GM11168 (cell line): ENCODE measurements at regions not wholly inside any gene's neighbourhood (a gene's known extent, or its start where the extent isn't known, plus 50 kb on each side); places are given as distances from the start of the nearest gene placed in this dataset.
"Not testable (repeated sequence)": the region's sequence is repeated elsewhere in the genome, so short reads cannot be mapped to it uniquely, and the experiment has no call there.

ENCODE experiments used
- in situ Hi-C: fragments of 300-500 bp; cut with MboI; formaldehyde crosslinking; loops from one replicate; pipeline ENCODE4 v1.12.0; 2022; ENCODE audit warnings: low sequenced_read_pairs; ENCODE audit not compliant: unreplicated experiment

- in situ Hi-C loops: no loop called here
Observed at GRCh38 chr5:174895360-174895759, 171.0 kb downstream of the MSX2 start.

DNA sequence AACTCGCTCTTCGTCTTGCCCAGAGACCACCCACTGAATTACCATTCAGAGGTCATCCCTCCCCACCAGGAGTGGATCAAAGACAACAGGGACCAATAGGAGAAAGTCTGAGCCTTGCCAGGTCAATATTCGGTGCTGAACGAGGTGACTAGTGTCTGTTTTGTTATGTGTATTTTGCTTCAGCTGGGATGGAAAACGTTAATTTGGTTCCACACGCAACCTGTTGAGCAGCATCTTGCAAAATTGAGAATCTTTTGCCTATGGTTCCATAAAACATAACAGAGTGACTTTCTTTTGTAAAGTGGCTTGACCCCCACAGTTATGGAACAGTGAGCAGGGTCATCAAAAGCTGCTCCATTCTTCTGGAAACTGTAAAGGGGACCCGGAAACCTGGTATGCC lies 168.4 kb downstream of the MSX2 start:
- in situ Hi-C loops: no loop called here

- in situ Hi-C loops: not testable (repeated sequence)
Observed at GRCh38 chr5:174880412-174881200, 156.2 kb downstream of the MSX2 start.

GRCh38 chr5:174877987-174878386 lies 153.6 kb downstream of the MSX2 start:
- in situ Hi-C loops: no loop called here

- in situ Hi-C loops: no loop called here
Observed at GRCh38 chr5:174872271-174872670, 147.9 kb downstream of the MSX2 start.

DNA sequence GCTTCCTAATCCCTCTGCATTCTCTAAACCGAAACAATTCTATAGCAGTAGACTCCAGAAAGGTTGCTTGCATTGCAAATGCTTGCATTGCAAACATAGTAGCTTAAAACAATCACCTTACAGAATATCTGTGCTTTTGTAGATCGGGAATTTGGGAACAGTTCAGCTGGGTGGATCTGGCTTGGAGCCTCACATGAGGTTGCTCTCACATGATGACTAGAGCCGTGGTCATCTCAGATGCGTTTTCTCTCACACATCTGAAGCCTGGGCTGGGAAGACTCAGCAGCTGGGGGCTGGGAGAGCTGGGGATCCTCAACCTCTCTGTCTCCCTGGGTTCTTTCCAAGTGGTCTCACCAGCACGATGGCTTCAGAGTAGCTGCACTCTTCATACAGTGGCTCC lies 127.8 kb downstream of the MSX2 start:
- in situ Hi-C loops: no loop called here

DNA sequence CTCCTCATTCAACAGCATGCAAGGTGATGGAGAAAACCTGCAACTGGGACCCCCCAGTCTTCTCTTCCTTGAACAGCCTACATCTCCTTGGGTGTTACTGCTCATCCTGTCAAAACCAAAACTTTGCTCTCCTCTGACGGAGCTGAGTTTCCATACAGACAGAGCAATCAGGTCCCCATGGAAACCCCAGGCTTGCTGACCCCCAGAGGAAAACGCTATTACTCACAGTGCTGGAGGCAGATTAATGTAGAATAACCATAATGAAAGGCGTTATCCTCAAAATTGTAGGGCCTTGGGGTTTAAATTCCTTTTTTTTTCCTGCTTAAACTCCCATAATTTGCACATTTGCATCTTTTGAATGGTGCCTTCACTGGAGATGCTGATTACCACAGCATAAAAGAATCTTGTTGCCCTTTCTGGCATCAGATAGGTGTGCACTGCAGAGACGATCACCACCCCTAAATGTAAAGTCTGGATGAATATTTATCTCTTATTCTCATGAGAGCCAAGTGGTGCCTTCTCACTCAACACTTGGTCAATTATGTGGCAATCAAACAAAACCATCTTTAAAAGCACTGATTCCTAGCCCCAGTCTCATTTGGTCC lies 126.3 kb downstream of the MSX2 start:
- in situ Hi-C loops: no loop called here

- in situ Hi-C loops: no loop called here
Observed at GRCh38 chr5:174849426-174849825, 125.0 kb downstream of the MSX2 start.

- in situ Hi-C loops: no loop called here
Observed at GRCh38 chr5:174844971-174845370, 120.6 kb downstream of the MSX2 start.

DNA sequence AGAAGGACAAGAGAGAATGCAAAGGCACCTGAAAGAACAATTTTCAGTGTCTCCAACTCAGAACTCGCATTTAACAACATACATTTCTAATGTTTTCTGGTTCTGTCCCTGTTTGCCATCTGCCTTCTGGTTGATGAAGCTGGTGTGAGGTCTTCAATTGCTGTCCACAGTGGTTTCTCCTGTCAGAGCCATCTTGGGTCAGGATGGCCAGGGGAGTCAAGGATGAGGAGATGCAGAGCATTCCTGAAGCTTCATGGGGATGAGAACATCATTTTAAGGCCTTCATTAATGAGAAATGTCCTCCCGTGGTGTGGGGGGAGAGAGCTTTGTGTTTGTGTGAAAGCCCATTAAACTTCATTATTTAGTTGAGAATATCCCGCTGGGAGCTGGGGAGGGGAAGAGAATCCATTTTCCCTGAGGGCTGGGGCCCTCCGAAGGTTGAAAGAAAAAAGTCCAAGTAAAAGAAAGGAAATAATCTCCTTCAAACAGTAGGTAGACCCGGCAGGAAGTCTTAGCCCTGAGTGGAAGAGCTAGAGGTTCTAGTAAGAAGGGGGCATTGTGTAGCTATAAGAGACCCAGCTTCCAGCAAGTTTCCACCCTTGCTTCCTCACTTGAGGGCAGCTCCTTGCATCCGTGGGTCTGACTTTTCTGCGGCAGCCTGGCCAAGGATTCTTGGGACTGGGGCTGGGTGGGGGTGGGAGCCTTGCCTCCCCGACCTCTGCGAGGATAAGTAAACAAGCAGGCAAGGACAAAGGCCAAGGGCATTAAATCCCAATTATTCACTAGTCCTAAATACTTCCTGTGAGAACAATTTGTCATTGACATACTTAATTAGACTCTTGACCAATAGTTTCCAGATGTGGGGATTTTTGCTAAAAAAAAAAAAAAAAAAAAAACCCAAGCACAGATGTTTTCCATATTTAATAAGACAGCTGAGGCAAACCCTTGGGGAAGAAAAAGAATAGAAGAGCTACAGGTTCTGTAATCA lies 119.2 kb downstream of the MSX2 start:
- in situ Hi-C loops: no loop called here

DNA sequence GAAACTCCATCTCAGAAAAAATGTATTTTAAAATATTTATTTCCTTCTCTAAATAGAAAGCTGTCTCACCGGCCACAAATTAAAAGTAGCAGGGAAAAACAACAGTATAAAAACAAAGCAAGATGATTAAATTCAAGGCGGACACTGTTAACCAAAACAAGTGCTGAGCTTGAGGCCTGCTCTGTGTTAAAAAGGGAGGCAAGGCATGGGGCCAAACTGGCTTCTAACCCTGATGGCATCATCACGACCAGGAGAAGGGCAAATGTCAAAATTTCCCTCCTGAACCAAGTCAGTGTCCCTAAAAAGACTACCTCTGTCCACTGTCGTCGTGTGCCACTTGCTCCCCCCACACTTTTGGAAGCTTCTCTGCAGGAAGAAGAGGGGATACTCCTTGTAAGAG lies 116.1 kb downstream of the MSX2 start:
- in situ Hi-C loops: no loop called here

GRCh38 chr5:174839196-174839595 lies 114.8 kb downstream of the MSX2 start:
- in situ Hi-C loops: no loop called here

- in situ Hi-C loops: no loop called here
Observed at GRCh38 chr5:174837919-174838902, 113.8 kb downstream of the MSX2 start.

- in situ Hi-C loops: no loop called here
Observed at GRCh38 chr5:174834081-174834480, 109.7 kb downstream of the MSX2 start.

DNA sequence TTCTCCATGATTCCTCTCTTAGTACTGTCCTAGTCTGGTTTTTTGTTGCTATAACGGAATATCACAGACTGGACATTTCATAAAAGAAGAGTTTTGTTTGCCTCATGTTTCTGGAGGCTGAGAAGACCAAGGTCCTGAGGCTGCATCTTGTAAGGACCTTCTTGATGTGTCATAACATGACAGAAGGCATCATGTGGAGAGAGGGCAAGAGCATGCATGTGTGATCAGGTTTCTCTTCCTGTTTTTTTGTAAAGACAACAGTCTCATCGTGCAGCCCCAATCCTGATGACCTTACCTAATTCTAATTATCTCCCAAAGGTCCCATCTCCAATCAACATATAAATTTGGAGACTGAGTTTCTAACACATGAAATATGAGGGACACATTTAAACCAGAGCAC lies 108.4 kb downstream of the MSX2 start:
- in situ Hi-C loops: no loop called here

DNA sequence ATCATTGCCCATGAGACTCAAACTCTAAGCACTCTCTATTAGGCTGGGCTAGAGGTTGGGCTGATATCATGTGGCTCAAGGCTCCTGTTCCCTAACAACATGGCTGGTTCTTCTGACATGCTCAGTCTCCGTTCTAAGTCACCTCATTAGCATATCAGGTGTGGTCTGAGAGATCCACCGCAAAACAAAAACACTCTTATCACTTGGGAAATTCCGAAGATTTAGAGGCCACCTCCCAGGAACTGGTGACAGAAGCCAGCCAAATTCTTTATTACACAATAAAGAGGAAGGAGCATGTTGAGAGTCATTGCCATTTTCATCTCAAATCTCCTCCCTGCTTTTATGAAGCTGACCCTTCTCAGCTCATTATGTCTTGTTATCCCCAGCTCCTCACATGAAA lies 107.6 kb downstream of the MSX2 start:
- in situ Hi-C loops: no loop called here

DNA sequence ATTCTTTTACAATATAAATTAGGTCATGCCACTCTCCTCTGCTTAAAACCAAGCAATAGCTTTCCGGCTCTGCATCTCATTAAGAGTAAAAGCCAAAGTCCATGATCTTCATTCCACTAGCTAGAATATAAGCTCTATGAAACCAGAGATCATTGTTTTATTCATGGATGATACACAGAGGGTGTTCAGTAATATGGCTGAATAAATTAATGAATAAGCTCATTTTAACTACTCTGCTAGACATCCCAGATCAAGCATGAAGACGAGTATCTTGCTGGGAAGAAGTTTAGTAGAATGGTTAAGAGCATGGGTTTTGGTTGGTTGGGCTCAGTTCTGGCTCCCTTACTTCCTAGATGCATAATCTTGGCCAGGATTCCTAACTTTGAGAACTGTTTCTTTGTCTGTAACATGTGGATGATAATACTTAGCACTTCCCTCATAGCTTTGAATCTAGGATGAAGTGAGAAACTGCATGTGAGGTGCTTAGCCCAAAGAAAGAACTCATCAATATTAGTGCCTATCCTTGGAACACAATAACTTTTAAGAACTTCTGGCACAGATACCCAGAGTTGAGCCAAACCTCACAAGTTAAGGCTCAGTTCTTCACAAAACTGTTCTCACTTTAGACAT lies 106.8 kb downstream of the MSX2 start:
- in situ Hi-C loops: no loop called here

DNA sequence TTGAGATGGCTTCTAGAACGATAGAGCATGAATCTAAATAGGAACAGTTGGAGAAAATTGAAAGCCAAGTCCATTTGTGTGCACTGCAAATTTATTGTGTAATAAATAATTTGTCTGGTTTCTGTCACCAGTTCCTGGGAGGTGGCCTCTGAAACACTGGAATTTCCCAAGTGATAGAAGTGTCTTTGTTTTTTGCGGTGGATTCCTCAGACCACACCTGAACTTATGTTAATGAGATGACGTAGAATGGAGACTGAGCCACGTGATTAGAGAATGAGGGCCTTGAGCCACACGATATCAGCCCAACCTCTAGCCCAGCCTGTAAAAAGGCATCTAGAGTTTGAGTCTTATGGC lies 105.1 kb downstream of the MSX2 start:
- in situ Hi-C loops: no loop called here

DNA sequence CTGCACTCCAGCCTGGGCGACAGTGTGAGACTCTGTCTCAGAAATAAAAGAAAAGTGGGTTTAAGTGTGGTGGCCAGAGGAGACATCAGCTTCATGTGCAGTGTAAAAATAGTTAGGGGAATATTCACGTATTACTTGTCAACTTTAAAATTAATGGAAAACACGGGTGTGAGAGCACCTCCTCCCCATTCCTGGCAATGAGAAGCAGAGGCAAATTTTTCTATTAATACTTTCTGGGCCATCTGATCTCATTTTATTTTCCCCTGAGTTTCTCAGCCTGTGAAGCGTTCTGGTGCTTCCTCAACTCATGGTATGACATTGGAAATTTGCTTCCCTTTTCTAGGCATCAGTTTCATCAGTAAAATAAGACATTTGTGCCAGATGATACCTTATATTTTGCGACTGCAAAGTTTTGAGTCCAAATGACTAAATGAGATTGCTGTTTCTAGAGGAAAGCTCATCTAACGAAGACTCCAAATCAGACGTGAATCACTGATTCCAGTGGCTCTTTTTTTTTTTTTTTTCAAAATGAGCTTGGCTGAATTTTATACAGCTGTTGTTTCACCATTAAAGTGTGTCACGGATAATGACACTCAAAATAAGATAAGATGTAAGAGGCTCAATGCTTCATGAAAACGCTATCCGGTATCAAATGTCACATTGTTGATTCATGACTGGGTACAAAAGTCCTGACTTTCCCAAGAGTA lies 104.6 kb downstream of the MSX2 start:
- in situ Hi-C loops: no loop called here
